DMS 273 (cell line): ENCODE measurements at regions not wholly inside any gene's neighbourhood (a gene's known extent, or its start where the extent isn't known, plus 50 kb on each side); places are given as distances from the start of the nearest gene placed in this dataset.
"Not testable (repeated sequence)": the region's sequence is repeated elsewhere in the genome, so short reads cannot be mapped to it uniquely, and the experiment has no call there.

Experiments
- DNase-seq: peaks from one replicate; lab custom pipeline; 2025; ENCODE audit not compliant: unreplicated experiment; lab: John Stamatoyannopoulos, UW

DNA sequence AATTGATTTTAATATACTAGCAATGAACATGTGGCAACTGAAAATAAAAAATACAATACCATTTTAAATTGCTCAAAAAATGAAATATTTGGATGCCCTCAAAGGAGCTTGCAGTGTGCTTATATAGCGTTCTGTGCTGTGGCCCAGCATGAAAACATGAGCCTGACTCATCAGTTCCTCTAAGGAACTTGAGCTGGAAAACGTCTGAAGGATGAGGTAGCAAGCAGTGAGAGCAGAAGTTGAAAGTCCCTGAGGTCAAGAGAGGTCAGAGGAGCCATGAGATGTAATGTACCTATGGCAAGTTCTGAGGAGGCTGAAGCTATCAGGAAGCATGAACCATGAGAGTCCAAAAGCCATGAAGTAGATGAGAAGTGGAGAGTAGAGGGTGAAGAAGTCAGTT, 59.7 kb downstream of the HMGB3 start:
- no peak for DNase-seq

- not testable (repeated sequence) for DNase-seq
Measured at GRCh38 chrX:151066373-151066772, 83.2 kb downstream of the HMGB3 start.

GRCh38 chrX:151073767-151074166, 90.6 kb downstream of the HMGB3 start:
- DNase-seq = no peak

DNA sequence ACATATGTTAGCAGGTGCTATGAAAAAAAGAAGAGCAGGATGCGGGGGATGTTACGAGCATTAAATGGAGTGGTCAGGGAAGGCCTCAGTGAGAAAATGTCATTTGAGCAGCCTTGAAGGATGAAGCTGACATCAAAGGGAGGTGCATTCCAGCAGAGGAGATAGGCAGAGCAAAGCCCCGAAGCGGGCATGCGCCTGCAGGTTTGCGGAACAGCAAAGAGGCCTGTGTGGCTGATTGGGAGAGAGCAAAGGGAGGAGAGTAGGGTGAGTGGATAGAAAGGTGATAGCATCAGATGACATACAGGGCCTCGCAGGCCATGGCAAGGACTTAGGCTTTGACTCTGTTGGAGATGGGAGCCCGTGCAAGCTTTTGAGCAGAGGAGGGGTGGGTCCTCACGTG, 95.4 kb upstream of the GPR50 start:
- no peak for DNase-seq

DNA sequence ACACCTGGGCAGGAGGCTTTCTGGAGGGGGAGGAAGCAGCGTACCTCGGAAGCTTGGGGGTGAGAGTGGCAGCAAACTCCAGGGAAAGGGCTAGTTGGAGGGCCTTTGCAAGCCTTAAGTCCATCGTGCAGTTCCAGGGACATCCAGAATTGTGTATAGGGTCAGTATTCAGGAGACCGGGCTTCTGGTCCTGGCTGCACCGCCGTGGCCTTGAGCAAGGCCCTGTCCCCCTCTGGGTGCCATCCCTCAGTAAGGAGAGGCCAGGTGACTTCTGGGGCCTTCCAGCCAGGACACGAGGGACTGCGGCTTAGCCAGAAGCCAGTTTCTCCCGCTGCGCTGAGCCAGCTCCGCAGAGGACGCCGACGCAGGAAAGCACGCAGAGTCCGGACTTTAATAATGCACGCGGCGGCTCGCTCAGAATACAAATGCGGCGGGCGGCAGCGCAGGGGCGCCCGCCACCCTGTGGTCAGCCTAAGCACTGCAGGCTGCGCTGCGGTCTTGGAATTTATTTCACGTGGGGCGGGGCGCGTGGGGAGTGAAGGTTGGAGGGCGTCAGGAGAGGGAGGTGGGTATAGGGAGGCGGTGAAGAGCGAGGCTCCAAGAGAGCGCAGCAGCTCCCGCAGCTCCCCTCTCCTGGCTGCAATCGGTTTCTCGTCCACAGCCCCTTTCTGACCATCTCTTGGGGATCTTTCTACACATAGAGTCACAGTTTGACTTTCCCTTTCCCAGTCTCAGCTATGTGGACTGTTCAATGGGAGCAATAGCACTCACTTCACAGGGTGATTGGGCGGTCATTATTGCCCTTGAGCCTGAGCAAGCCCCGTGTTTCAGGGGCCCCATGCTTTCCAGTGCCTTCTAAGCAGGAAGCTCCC, 94.1 kb upstream of the GPR50 start:
- peak; percentile 91 for DNase-seq

- no peak for DNase-seq
Measured at GRCh38 chrX:151084454-151084853, 91.9 kb upstream of the GPR50 start.

DNA sequence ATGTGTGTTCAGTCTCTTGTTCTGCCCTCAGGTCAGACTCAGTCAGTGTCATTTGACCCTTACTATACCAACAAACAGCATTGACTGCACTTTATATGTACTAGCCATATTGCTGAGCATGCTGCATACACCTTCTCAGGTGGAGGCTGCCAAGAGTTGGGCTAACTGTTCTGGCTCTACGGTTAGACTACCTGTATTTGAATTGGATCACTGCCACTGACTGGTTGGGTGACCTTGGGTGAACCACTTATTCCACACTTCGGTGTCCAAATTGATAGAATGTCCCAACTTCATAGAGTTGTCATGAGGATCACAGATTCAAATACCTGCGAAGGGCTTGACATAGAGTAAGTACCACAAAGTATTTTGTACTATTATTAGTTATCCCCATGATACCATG, 91.2 kb upstream of the GPR50 start:
- no peak for DNase-seq

GRCh38 chrX:151088221-151088620, 88.2 kb upstream of the GPR50 start:
- no peak for DNase-seq

DNA sequence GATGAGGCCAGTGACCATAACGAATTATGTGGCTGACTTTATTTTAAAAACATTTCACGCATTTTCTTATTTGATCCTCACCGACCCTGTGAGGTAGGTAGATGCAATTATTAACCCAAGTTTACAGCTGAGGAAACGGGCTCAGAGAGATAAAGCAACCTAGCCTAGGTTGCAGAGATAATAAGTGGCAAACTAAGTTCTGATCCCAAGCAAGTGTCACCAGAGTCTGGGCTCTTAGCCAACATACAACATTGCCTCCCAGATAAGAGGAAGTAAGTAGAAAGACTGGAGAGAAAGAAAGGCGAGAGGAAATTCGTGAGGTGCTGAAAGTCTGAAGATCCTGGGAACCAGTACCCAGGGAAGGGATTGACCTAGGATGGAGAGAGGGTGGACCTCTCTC, 77.4 kb upstream of the GPR50 start:
- no peak for DNase-seq

DNA sequence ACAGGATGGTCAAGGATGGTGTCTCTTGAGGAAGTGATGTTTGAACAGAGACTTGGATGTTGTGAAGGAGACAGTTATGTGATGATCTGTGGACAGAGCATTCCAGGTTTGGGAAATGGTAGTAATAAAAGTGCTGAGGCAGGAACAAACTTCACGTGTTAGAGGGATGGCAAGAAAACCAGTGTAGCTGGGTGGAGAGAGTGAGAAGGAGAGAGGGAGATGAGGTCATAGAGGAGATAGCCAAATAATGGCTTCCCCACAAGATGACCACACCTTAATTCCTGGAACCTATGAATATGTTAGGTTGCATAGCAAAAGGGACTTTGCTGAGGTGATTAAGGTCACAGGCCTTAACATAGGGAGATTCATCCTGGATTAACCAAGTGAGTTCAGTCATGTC, 75.6 kb upstream of the GPR50 start:
- no peak for DNase-seq

DNA sequence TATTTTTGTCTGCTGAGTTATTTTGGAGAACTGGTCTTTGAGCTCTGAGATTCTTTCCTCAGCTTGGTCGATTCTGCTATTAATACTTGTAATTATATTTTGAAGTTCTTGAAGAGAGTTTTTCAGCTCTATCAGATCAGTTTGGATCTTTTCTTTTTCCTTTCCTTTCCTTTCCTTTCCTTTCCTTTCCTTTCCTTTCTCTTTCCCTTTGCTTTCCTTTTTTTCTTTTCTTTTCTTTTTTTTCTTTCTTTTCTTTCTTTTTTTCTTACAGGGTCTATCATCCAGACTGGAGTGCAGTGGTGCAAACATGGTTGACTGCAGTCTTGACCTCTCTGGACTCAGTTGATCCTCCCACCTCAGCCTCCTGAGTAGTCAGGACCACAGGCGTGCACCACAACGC, 63.2 kb upstream of the GPR50 start:
- DNase-seq = not testable (repeated sequence)
